ENCODE measurements at regions not wholly inside any gene's neighbourhood (a gene's known extent, or its start where the extent isn't known, plus 50 kb on each side); places are given as distances from the start of the nearest gene placed in this dataset.

DNA sequence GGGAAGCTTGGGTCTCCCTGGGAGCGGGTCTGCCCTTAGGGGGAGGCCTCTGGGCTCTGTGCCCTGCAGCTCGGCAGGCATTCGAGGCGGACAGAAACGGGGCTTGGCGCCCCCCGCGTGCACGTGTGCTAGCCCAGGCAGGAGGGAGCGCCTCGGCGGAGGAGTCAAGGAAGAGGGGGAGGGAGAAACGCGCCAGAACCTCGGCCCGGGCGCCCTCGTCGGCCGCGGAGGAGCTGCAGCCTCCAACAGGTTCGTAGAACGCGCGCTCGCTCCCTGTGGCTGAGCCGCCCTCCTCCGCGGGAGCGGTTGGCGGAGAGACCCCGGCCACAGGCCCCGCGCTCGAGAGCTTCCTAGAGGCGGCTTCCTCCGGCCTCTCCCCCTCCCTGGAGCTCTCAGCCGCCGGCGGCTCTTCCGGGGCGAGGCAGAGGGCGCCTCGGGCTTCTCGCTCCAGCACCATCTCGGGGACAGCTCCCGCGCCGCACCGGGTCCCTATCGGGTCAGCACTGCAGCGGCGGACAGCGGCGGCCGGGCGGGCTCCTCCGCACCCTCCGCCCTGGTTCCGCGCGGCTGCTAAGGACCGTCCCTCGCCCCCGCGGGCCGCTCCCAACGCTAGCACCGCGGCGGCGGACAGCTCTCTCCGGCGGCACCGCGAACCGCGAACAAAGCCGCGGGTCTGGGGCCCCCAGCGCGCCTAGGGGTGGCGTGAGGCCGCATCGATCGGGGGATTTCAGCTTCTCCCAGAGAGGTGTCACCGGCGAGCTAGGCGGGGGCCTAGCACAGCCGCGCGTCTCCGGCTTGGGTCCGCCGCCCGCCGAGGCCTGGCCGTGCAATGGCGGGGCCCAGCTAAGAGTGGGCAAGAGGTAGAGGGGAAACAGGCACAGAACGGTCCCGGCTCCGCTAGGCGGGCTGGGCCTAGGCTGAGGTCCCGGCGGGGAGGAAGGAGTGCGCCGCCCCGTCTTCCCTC, 74.6 kb upstream of the CPLX2 start:
- H3K27ac Mint-ChIP-seq = no peak overlapping the region
- H3K9me3 Mint-ChIP-seq = no peaks in the 10 kb centered on the region
- no peaks in the 10 kb centered on the region for H3K36me3 Mint-ChIP-seq (ENCODE audit: low read depth)
- H3K27me3 Mint-ChIP-seq = peaks cover 60% of the 10 kb centered on the region
- no peak overlapping the region for H3K4me3 Mint-ChIP-seq
- intact Hi-C loops (cut with micrococcal nuclease) = no loop called here
- H3K4me1 Mint-ChIP-seq (ENCODE audit: low read depth) = peaks cover 10% of the 10 kb centered on the region

DNA sequence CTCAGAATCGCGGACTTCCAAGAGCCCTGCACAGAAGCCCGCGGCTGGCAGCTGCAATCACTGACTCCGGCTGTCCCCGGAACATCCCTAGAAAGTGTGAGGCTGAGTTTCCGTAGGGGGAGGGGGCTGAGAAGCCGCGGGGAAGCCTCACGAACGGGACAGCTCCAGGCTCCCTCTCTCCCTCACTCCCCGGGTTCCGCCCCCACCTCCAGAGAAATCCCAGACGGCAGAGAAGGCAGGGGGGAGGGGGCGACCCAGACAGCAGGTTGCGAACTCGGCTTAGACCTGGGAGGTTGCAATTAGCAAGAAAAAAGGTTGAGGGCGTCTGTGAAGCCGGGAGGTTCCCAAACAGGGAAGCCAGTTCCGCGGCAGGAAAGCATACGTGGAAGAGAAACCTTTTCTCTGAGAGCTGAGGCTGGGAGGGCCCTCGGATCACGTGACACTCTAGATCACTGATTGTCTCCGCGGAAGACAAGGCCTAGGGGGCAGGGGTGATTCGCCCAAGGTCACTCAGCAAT, 73.8 kb upstream of the CPLX2 start:
- H3K9me3 Mint-ChIP-seq = no peaks in the 10 kb centered on the region
- peaks cover 10% of the 10 kb centered on the region for H3K4me1 Mint-ChIP-seq (ENCODE audit: low read depth)
- no peak overlapping the region for H3K27ac Mint-ChIP-seq
- no peak overlapping the region for H3K4me3 Mint-ChIP-seq
- intact Hi-C loops (cut with micrococcal nuclease) = no loop called here
- peaks cover 60% of the 10 kb centered on the region for H3K27me3 Mint-ChIP-seq
- no peaks in the 10 kb centered on the region for H3K36me3 Mint-ChIP-seq (ENCODE audit: low read depth)

DNA sequence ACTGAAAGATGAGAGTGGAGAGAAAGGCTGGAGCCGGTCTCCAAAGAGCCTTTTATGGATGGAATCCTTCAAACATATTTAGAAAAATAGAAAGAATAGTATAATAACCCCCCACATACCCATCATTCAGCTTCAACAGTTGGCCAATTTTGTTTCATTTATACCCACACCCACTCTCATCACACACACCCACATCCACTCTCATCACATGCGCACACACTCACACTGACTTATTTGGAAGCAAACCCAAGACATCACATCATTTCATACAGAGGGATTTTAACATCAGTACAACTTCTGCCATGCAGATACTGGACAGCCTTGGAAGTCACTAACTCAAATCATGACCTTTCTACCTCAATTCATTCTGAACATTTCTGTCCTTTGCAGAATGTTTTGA, 72.8 kb upstream of the CPLX2 start:
- Mint-ChIP-seq H3K36me3 (ENCODE audit: low read depth) (no peaks in the 10 kb centered on the region), H3K4me1 (ENCODE audit: low read depth) (peaks cover 10% of the 10 kb centered on the region), H3K9me3 (no peaks in the 10 kb centered on the region), H3K27me3 (peaks cover 63% of the 10 kb centered on the region), H3K27ac (no peak overlapping the region), H3K4me3 (no peak overlapping the region)
- intact Hi-C loops (cut with micrococcal nuclease) = no loop called here

DNA sequence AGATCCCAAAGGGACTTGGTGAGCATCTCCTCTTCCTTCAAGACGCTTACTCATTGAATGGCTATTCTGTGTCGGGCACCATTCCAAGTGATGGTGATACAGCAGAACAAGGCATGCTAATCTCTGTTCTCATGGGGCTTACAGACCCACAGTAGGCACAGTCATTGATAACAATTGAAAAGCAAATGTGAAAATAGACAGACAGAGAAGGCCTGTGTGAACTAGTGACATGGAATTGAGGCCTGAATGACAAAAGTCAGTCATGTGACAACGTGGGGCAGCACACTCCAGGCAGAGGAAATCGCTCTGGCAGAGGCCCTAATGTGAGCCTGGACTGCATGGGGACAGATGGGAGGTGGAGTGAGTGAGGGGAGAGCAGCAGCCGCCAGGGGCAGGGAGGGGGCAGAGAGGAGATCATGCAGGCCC, 70.7 kb upstream of the CPLX2 start:
- H3K4me3 Mint-ChIP-seq = no peak overlapping the region
- H3K27ac Mint-ChIP-seq = no peak overlapping the region
- H3K27me3 Mint-ChIP-seq = peaks cover 49% of the 10 kb centered on the region
- intact Hi-C loops (cut with micrococcal nuclease) = no loop called here
- peaks cover 10% of the 10 kb centered on the region for H3K4me1 Mint-ChIP-seq (ENCODE audit: low read depth)
- no peaks in the 10 kb centered on the region for H3K36me3 Mint-ChIP-seq (ENCODE audit: low read depth)
- H3K9me3 Mint-ChIP-seq = no peaks in the 10 kb centered on the region

DNA sequence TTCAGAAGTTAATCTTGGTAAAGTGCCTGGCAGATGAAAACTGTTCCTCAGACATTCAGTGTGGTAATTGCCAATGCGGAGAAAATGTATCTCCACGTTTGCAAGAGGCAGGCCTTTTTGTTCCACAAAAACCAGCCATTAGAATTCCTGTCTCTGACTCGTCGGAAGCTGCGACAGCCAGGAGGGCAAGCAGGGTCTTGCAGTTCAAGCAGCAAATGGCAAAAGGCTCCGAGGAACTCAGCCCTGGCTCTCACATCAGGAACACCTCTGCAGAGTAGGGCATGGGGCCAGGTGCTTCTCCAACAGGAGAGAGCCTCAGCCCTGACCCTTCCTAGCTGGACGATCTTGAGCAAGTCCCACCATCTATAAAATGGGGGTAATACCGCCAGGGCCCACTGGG, 69.0 kb upstream of the CPLX2 start:
- Mint-ChIP-seq H3K36me3 (ENCODE audit: low read depth) (no peaks in the 10 kb centered on the region), H3K27me3 (peaks cover 39% of the 10 kb centered on the region), H3K4me1 (ENCODE audit: low read depth) (peaks cover 5% of the 10 kb centered on the region), H3K9me3 (no peaks in the 10 kb centered on the region), H3K27ac (no peak overlapping the region), H3K4me3 (no peak overlapping the region)
- intact Hi-C loops (cut with micrococcal nuclease) = no loop called here

DNA sequence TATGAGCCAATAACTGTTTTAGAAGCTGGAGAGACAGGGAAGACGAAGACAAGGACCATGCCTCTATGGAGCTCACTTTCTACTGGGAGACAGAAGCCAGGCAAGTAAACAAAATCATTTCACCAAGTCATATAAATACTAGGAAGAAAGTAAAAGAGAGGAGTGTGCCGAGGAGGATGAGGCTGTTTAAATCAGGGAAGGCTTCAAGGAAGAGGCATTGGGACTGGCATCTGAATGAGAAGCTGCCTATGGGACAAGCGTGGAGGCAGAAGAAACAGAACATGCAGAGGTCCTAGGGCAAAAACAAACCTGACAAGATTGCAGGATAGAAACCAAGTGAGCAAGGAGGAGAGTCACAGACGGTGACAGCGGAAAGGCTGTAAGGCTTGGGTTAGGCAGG, 68.1 kb upstream of the CPLX2 start:
- H3K9me3 Mint-ChIP-seq = no peaks in the 10 kb centered on the region
- no peaks in the 10 kb centered on the region for H3K4me1 Mint-ChIP-seq (ENCODE audit: low read depth)
- H3K36me3 Mint-ChIP-seq (ENCODE audit: low read depth) = no peaks in the 10 kb centered on the region
- intact Hi-C loops (cut with micrococcal nuclease) = no loop called here
- peaks cover 30% of the 10 kb centered on the region for H3K27me3 Mint-ChIP-seq
- no peak overlapping the region for H3K4me3 Mint-ChIP-seq
- H3K27ac Mint-ChIP-seq = no peak overlapping the region

DNA sequence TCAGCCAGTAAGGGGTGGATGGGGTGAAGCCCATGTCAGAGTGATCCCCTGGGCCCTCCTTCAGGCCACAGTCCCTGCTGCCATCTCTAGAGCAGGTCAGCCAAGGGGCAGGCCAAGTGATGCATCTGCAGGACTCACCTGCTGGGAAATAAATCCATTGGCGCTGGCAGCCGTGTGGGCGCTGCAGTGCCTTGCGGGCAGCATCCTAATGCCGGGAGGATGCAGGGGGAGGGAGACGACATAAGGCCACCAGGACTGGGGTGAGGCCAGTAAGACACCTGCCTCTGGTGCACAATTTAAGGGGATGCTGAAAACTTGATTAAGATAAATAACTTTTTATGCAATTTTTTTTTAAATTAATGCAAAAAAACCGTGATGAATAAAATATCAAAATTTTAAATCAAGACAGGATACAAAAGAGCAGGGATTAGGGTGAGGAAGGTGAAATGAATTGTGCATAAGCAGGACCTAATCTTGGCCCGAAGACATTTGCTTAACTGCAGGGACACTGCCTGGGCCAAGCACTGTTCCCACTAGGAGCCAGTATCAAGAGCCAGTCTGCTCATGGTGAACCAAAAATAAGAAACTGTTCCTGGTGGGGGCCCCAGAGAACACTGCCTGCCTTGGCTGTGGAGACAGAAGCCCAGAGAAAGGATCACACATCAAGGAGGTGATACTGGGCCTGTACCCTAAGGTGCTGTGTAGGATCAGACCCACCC, 67.5 kb upstream of the CPLX2 start:
- Mint-ChIP-seq H3K9me3 (no peaks in the 10 kb centered on the region), H3K27ac (no peak overlapping the region), H3K4me3 (no peak overlapping the region), H3K36me3 (ENCODE audit: low read depth) (no peaks in the 10 kb centered on the region), H3K27me3 (peaks cover 24% of the 10 kb centered on the region), H3K4me1 (ENCODE audit: low read depth) (no peaks in the 10 kb centered on the region)
- intact Hi-C loops (cut with micrococcal nuclease) = no loop called here

DNA sequence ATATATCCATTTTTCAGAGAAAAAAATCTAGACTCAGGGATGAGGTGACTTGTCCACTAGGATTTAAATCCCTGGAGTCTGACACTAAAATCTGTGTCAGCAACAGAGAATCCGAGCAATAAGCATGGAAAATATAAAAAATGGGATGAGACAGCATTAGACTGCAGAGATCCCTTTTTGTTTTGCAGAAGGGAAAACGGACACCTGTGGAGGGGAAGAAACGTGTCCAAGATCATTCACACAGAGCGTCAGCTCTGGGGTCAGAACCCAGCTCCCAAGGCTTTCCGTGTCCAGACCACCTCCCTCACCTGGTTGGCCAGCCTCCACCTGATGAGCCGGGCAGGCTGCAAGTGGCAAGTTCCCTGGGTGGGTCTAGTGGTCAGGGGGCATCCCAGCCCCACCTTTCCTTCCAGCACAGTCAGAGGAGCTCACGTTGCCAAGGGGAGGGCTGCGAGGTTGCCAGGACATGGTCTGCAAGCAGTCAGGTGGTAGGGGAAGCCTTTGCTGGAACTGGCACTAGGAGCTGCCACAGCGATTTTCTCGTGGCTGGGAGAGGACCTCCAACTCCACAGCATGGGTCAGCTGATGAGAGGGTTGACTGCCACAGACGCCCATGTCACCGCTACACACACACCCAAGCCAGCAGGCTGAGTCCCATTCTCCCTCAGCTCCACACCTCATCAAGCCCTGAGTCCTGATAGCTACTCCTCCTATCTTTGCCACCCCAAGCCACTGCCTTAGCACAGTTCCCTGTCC, 65.9 kb upstream of the CPLX2 start:
- intact Hi-C loops (cut with micrococcal nuclease) = no loop called here
- peaks cover 17% of the 10 kb centered on the region for H3K27me3 Mint-ChIP-seq
- H3K27ac Mint-ChIP-seq = no peak overlapping the region
- no peaks in the 10 kb centered on the region for H3K9me3 Mint-ChIP-seq
- H3K4me1 Mint-ChIP-seq (ENCODE audit: low read depth) = no peaks in the 10 kb centered on the region
- no peaks in the 10 kb centered on the region for H3K36me3 Mint-ChIP-seq (ENCODE audit: low read depth)
- H3K4me3 Mint-ChIP-seq = no peak overlapping the region

DNA sequence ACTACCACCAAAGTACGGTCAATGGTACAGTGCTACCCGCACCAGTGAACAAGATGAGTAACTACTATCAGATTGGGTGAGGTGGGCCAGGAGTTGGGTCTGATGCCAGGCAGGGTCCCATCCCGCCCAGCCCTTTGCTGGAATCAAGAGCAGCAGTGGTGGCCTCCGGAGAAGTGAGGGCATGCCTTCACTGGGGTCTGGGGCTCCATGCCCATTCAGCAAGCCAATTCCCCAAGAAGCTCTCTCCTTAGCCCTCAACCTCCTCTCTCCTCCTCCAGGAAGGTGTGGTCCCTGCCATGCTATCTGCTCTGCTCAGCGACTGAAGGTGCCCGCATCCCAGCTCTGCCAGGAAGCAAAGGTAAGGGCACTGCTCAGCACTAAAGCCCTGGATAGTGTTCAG, 62.7 kb upstream of the CPLX2 start:
- Mint-ChIP-seq H3K27ac (no peak overlapping the region), H3K9me3 (no peaks in the 10 kb centered on the region), H3K4me1 (ENCODE audit: low read depth) (no peaks in the 10 kb centered on the region), H3K36me3 (ENCODE audit: low read depth) (no peaks in the 10 kb centered on the region), H3K4me3 (no peak overlapping the region), H3K27me3 (peaks cover 11% of the 10 kb centered on the region)
- intact Hi-C loops (cut with micrococcal nuclease) = no loop called here

DNA sequence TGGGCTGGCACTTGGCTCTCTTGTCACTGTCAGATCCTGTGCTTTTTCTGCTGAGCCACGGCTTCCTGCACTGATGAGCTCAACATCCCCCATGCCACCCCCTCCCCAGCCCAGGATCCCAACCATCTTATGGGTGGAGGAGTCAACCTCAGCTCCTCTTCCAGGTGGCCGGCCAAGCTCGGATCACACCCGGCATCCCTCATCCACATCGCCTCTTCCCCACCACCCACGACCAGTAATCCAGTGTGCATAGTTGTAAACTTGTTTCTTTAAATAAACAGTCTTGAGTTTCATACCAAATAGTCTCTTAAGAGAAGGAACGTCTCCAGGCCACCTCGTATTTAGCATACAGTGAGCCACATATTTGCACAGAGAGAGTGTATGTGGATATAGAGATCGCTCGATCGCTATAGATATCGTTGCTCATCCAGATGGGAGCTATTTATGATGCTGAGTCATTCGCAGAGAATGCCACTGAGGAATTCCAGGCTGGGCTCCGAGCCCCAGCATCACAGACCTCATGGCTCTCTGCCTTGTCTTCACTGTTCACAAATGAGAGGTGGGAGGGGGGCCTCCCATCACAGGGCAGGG, 61.8 kb upstream of the CPLX2 start:
- no peaks in the 10 kb centered on the region for H3K36me3 Mint-ChIP-seq (ENCODE audit: low read depth)

DNA sequence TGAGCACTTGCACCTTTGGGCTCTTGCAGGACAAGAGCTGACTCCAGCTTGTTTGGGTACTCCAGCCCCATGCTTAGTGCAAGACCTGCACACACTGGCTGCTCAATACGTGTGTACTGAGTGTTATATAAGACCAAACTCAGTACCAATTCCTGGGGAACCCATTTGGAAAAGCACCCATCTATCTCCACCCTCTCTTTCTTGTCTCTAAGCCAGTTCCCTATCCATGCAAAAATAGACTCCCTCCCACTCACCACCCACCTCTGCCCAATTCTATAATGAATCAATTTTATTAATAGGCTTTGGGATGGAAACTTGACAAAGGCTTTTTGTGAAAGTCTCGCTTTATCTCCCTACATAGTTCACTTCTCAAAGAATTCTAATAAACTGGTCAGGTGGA, 60.9 kb upstream of the CPLX2 start:
- Mint-ChIP-seq H3K4me3 (no peak overlapping the region), H3K9me3 (no peaks in the 10 kb centered on the region), H3K27me3 (peaks cover 12% of the 10 kb centered on the region)

More for the DNA sequence above, 61.8 kb upstream of the CPLX2 start:
- Mint-ChIP-seq H3K27me3 (peaks cover 12% of the 10 kb centered on the region), H3K4me3 (no peak overlapping the region), H3K9me3 (no peaks in the 10 kb centered on the region), H3K27ac (no peak overlapping the region), H3K4me1 (ENCODE audit: low read depth) (no peaks in the 10 kb centered on the region)
- intact Hi-C loops (cut with micrococcal nuclease) = no loop called here

DNA sequence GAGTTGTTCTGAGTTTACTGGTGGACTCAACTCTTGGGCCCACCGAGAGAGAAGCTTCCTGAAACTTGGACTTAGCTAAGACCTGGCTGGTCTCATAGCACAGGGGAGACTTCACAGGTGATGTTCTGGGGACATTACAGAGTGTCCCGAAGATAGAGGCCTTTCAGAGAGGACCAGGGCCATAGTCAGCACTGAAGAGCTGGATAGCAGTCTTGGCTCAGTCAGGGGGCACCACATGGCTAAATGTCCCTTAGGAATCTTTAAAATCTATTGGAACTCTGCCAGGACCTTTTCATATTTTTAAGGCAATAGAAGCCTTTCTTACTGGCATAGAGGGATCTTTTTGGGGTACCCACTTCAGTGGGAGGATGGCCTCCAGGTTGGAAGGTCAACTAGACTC, 59.8 kb upstream of the CPLX2 start:
- H3K36me3 Mint-ChIP-seq (ENCODE audit: low read depth) = no peaks in the 10 kb centered on the region
- H3K27ac Mint-ChIP-seq = no peak overlapping the region
- no peak overlapping the region for H3K4me3 Mint-ChIP-seq
- no peaks in the 10 kb centered on the region for H3K4me1 Mint-ChIP-seq (ENCODE audit: low read depth)
- no peaks in the 10 kb centered on the region for H3K9me3 Mint-ChIP-seq
- intact Hi-C loops (cut with micrococcal nuclease) = no loop called here
- H3K27me3 Mint-ChIP-seq = peaks cover 7% of the 10 kb centered on the region

More for the DNA sequence above, 60.9 kb upstream of the CPLX2 start:
- Mint-ChIP-seq H3K4me1 (ENCODE audit: low read depth) (no peaks in the 10 kb centered on the region), H3K36me3 (ENCODE audit: low read depth) (no peaks in the 10 kb centered on the region), H3K27ac (no peak overlapping the region)
- intact Hi-C loops (cut with micrococcal nuclease) = no loop called here

DNA sequence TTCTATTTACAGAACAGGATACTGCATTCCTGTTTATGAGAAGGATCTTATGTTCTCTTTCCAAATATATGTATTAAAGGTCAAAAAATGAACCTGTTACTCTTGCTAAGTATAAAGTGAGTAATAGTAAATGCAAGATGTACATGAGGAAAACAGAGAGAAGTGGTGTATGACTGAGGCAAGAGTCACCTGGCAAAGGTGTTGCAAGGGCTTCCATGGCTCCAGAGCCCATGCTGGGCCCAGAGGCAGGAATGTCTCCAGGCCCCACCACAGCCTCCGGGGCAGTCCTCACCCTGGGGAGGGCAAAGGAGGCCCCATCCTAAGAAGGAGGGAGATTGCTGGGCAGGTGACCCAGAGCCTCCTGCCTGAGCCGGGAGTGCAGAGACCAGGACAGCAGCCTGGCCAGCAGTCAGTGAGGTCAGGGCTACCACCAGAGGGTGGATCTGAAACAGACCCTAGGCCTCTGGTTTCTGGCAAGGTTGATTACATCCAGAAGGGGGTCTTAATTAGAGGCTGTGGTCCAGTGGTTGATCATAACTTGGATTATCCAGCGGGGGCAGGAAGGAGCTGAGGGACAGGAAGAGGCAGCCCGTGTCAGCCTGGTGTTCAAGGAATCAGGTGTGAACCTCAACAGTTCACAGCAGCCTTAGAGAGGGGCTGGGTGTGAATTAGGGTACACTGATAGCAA, 57.3 kb upstream of the CPLX2 start:
- H3K27ac Mint-ChIP-seq = no peak overlapping the region
- H3K9me3 Mint-ChIP-seq = no peaks in the 10 kb centered on the region
- no peak overlapping the region for H3K4me3 Mint-ChIP-seq
- no peaks in the 10 kb centered on the region for H3K36me3 Mint-ChIP-seq (ENCODE audit: low read depth)
- no peaks in the 10 kb centered on the region for H3K4me1 Mint-ChIP-seq (ENCODE audit: low read depth)
- intact Hi-C loops (cut with micrococcal nuclease) = no loop called here
- peaks cover 7% of the 10 kb centered on the region for H3K27me3 Mint-ChIP-seq

Measured in dendritic cell treated with granulocyte-macrophage colony-stimulating factor and Interleukin-4, amounts not matched to agents 40 ng/mL and 50 ng/mL, for 4 days (primary cell).